ENCODE measurements at regions not wholly inside any gene's neighbourhood (a gene's known extent, or its start where the extent isn't known, plus 50 kb on each side); places are given as distances from the start of the nearest gene placed in this dataset.

DNA sequence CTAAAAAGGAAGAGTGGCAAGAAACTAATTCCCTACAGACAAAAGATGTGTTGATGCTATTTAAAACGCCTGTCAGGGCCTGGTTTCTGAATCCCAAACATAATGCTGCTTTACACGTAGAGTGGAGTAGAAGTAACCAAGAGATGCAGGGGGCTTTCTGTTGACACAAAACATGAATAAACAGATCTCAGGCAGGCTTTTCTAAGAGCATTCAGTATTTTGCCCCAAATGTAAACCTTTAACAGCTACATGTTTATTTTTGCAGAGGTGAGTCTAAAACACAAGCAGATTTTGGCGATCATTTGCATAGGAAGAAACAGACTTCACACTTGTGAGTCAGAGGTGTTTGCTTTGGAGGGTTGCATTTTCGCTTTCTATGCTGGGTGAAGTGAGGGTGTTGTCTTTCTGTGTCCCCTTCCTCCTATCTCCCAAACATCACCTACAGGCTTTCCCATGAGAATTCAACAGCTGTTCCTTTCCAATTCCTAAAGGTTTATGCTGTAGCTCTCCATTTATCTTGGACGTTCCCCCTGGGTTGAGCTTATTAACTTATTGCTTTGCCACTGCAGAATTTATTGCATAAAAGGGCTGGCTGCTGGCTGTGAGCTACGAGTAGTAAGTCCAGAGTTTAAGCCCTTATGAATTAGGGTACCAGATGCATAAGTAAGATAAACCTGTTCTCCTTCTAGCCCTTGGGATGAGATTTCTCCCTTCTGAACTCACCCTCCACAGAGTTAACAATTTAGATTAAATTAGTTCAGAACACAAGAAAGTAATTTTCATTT, 156.7 kb downstream of the DIPK2A start:
- Mint-ChIP-seq H3K36me3 (ENCODE audit: low read depth) (no peaks in the 10 kb centered on the region), H3K9me3 (peaks cover 33% of the 10 kb centered on the region), H3K4me3 (no peak overlapping the region), H3K27ac (no peak overlapping the region), H3K4me1 (ENCODE audit: low read depth) (no peaks in the 10 kb centered on the region), H3K27me3 (ENCODE audit: insufficient read depth) (no peaks in the 10 kb centered on the region)
- TF ChIP-seq, protein P1, sequence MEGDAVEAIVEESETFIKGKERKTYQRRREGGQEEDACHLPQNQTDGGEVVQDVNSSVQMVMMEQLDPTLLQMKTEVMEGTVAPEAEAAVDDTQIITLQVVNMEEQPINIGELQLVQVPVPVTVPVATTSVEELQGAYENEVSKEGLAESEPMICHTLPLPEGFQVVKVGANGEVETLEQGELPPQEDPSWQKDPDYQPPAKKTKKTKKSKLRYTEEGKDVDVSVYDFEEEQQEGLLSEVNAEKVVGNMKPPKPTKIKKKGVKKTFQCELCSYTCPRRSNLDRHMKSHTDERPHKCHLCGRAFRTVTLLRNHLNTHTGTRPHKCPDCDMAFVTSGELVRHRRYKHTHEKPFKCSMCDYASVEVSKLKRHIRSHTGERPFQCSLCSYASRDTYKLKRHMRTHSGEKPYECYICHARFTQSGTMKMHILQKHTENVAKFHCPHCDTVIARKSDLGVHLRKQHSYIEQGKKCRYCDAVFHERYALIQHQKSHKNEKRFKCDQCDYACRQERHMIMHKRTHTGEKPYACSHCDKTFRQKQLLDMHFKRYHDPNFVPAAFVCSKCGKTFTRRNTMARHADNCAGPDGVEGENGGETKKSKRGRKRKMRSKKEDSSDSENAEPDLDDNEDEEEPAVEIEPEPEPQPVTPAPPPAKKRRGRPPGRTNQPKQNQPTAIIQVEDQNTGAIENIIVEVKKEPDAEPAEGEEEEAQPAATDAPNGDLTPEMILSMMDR (IDR thresholded peaks at IDR 0.05), result no peak
- DNase-seq, result no peak

DNA sequence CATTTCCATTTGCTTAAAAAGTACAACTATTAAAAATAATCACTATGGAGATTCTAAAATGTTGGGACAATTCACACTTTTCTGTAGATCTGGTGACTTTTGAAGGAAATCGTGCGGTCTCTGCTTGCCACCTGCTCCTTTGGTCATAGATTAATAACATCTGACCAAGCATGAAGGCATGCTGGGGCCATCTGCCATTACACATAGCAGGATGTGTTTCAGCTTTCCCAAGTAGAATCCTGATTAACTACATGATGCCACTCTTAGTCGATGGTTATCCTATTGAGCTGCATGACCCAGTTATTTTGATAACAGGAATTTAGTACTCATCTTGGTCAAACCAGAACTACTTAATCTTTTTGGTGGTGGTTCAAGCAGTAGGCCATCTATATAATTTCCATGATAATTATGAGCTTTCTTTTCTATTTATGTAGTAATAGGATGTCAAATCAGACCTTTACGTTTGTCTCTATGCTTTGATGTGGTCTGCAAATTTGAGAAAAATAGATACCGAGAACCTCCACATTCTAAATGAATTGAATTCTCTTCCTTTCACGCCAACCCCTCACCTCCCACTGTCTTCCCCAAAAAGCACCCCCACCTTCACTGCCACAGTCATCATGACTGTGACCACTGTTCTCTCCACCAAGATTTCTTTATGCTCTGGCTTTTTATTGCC, 158.1 kb downstream of the DIPK2A start:
- no peak for DNase-seq
- no peak overlapping the region for H3K27ac Mint-ChIP-seq
- no peak overlapping the region for H3K4me3 Mint-ChIP-seq
- TF ChIP-seq, protein P1 (IDR thresholded peaks at IDR 0.05), result no peak
- peaks cover 31% of the 10 kb centered on the region for H3K9me3 Mint-ChIP-seq
- H3K36me3 Mint-ChIP-seq (ENCODE audit: low read depth), result no peaks in the 10 kb centered on the region; the same call in 1 of the 2 replicates
- H3K27me3 Mint-ChIP-seq (ENCODE audit: insufficient read depth), result peaks cover 2% of the 10 kb centered on the region; the same call in 1 of the 2 replicates
- no peaks in the 10 kb centered on the region for H3K4me1 Mint-ChIP-seq (ENCODE audit: low read depth)

DNA sequence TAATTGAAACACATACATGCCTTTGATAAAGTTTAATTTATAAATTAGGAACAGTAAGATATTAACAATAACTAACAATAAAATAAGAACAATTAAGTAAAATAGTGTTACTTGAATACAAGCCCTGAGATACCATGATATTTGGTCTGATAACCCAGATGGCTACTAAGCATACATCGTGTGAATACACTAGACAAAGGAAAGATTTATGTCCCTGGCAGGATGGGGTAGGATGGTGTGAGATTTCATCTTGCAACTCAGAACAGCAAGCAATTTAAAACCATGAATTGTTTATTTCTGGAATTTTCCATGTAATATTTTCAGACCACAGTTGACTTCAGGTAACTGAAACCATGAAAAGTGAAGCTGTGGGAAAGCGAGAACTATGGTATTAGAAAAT, 169.5 kb downstream of the DIPK2A start:
- H3K4me1 Mint-ChIP-seq (ENCODE audit: low read depth), result no peaks in the 10 kb centered on the region
- TF ChIP-seq, protein P1 (IDR thresholded peaks at IDR 0.05), result no peak
- H3K27ac Mint-ChIP-seq, result no peak overlapping the region
- no peaks in the 10 kb centered on the region for H3K36me3 Mint-ChIP-seq (ENCODE audit: low read depth)
- H3K27me3 Mint-ChIP-seq (ENCODE audit: insufficient read depth), result no peaks in the 10 kb centered on the region
- H3K9me3 Mint-ChIP-seq, result peaks cover 44% of the 10 kb centered on the region
- no peak for DNase-seq
- no peak overlapping the region for H3K4me3 Mint-ChIP-seq

DNA sequence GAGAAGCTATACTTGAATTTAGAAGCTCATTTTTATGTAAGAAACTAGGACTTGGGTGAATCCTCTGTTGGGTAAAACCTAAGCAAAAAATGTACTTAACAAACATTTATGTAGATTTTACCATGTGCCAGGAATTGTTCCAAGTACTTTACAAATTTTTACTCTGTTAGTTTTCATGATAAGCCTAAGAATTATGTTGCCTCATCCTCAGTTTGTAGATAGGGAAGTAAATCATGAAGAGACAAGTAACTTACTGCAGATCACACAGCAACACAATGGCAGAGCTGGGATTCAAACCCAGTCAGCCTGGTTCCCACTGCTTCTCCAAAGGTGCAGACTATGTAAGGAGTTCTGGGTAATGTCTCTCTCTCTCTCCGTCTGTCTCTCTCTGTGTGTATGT, 169.9 kb downstream of the DIPK2A start:
- no peaks in the 10 kb centered on the region for H3K4me1 Mint-ChIP-seq (ENCODE audit: low read depth)
- no peaks in the 10 kb centered on the region for H3K36me3 Mint-ChIP-seq (ENCODE audit: low read depth)
- TF ChIP-seq, protein P1 (IDR thresholded peaks at IDR 0.05), result no peak
- no peaks in the 10 kb centered on the region for H3K27me3 Mint-ChIP-seq (ENCODE audit: insufficient read depth)
- DNase-seq, result no peak
- H3K27ac Mint-ChIP-seq, result no peak overlapping the region
- no peak overlapping the region for H3K4me3 Mint-ChIP-seq
- H3K9me3 Mint-ChIP-seq, result peaks cover 44% of the 10 kb centered on the region

DNA sequence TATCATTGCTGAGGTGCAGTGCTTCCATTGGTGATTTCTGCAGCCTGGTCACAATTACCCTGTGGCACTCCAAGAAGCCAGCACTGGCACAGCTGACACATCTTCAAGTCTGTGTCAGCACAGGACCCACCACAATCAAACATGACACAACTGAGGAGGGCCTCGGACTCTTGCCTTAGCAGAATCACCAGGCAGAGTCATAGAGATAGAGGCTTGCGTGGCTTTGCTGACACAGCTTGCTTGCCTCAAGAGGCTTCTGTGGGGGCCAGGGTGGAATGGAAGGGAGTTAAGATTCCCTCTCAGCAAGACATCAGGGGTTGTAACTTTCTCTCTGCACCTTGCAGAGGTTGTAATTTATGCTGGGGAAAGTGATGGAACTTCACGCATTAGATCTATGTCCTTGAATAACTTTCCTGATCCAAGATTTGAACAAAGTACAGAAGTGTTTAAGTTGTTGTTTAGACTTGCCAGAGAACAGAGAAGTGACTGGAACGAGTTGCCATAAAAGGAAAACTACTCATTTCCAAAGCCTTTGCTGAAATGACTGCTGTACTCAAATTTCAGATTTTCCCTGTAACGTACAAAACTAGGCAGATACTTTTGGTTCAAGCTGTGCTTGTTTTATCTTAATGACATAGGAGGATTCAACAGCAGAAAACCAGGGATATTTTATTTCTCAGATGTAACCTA, 170.7 kb downstream of the DIPK2A start:
- H3K9me3 Mint-ChIP-seq, result peaks cover 41% of the 10 kb centered on the region
- no peak for DNase-seq
- no peak overlapping the region for H3K27ac Mint-ChIP-seq
- TF ChIP-seq, protein P1 (IDR thresholded peaks at IDR 0.05), result no peak
- no peaks in the 10 kb centered on the region for H3K36me3 Mint-ChIP-seq (ENCODE audit: low read depth)
- H3K4me1 Mint-ChIP-seq (ENCODE audit: low read depth), result no peaks in the 10 kb centered on the region
- no peak overlapping the region for H3K4me3 Mint-ChIP-seq
- H3K27me3 Mint-ChIP-seq (ENCODE audit: insufficient read depth), result no peaks in the 10 kb centered on the region
